HUES48 (cell line): ENCODE measurements at regions not wholly inside any gene's neighbourhood (a gene's known extent, or its start where the extent isn't known, plus 50 kb on each side); places are given as distances from the start of the nearest gene placed in this dataset.

ENCODE experiments used
- H3K27ac ChIP-seq: one replicate; pipeline ENCODE4 v1.7.0; 2013; ENCODE audit warnings: low read depth, low read length, inconsistent platforms
- H3K27me3 ChIP-seq: 2 replicates; pipeline ENCODE4 v1.6.1; 2013; ENCODE audit warnings: mild to moderate bottlenecking, low read length; ENCODE audit not compliant: control insufficient read depth, insufficient read depth
- H3K36me3 ChIP-seq: 2 replicates; pipeline ENCODE4 v1.6.1; 2013; ENCODE audit warnings: low read length; ENCODE audit not compliant: control insufficient read depth, insufficient read depth
- H3K4me1 ChIP-seq: 2 replicates; pipeline ENCODE4 v1.6.1; 2013; ENCODE audit warnings: mild to moderate bottlenecking, low read length; ENCODE audit not compliant: control insufficient read depth, insufficient read depth
- H3K4me3 ChIP-seq: 2 replicates; pipeline ENCODE4 v1.5.1; 2013; ENCODE audit warnings: mild to moderate bottlenecking, low read depth, low read length
- H3K9ac ChIP-seq: 2 replicates; pipeline ENCODE4 v1.6.1; 2013; ENCODE audit warnings: mild to moderate bottlenecking, low read depth, low read length, moderate library complexity
- H3K9me3 ChIP-seq: 2 replicates; pipeline ENCODE4 v1.6.1; 2013; ENCODE audit warnings: low read length; ENCODE audit not compliant: control insufficient read depth, insufficient read depth

- H3K9me3 ChIP-seq: no peaks in the 10 kb centered on the region
- no peaks in the 10 kb centered on the region for H3K4me1 ChIP-seq
- no peak overlapping the region for H3K9ac ChIP-seq
- H3K36me3 ChIP-seq: no peaks in the 10 kb centered on the region
- no peak overlapping the region for H3K27ac ChIP-seq
- H3K27me3 ChIP-seq: no peaks in the 10 kb centered on the region
- no peak overlapping the region for H3K4me3 ChIP-seq
These were observed 778.4 kb upstream of the GJE1 start for GRCh38 chr6:141354191-141354955.

- H3K4me3 ChIP-seq: no peak overlapping the region
- no peaks in the 10 kb centered on the region for H3K4me1 ChIP-seq
- H3K27me3 ChIP-seq: no peaks in the 10 kb centered on the region
- H3K27ac ChIP-seq: no peak overlapping the region
- H3K9ac ChIP-seq: no peak overlapping the region
- H3K9me3 ChIP-seq: no peaks in the 10 kb centered on the region
- no peaks in the 10 kb centered on the region for H3K36me3 ChIP-seq
These were observed 781.0 kb upstream of the GJE1 start for GRCh38 chr6:141351721-141352120.

- Histone ChIP-seq H3K27me3 (no peaks in the 10 kb centered on the region), H3K36me3 (no peaks in the 10 kb centered on the region), H3K4me1 (no peaks in the 10 kb centered on the region), H3K4me3 (no peak overlapping the region), H3K27ac (no peak overlapping the region), H3K9ac (no peak overlapping the region), H3K9me3 (no peaks in the 10 kb centered on the region)
These were observed 783.0 kb upstream of the GJE1 start for GRCh38 chr6:141349710-141350109.

- Histone ChIP-seq H3K9ac (no peak overlapping the region), H3K4me3 (no peak overlapping the region), H3K27me3 (no peaks in the 10 kb centered on the region)
These were observed 784.7 kb upstream of the GJE1 start for GRCh38 chr6:141347906-141348492.

GRCh38 chr6:141347086-141347485, 785.6 kb upstream of the GJE1 start:
- no peaks in the 10 kb centered on the region for H3K9me3 ChIP-seq
- H3K9ac ChIP-seq: no peak overlapping the region
- H3K27me3 ChIP-seq: no peaks in the 10 kb centered on the region
- H3K4me1 ChIP-seq: no peaks in the 10 kb centered on the region
- no peak overlapping the region for H3K27ac ChIP-seq
- no peak overlapping the region for H3K4me3 ChIP-seq
- H3K36me3 ChIP-seq: no peaks in the 10 kb centered on the region

More at GRCh38 chr6:141347906-141348492, 784.7 kb upstream of the GJE1 start:
- no peak overlapping the region for H3K27ac ChIP-seq
- H3K9me3 ChIP-seq: no peaks in the 10 kb centered on the region
- no peaks in the 10 kb centered on the region for H3K36me3 ChIP-seq
- no peaks in the 10 kb centered on the region for H3K4me1 ChIP-seq

GRCh38 chr6:141346535-141346934, 786.2 kb upstream of the GJE1 start:
- H3K9ac ChIP-seq: no peak overlapping the region
- no peak overlapping the region for H3K27ac ChIP-seq
- H3K4me1 ChIP-seq: no peaks in the 10 kb centered on the region
- H3K9me3 ChIP-seq: no peaks in the 10 kb centered on the region
- H3K27me3 ChIP-seq: no peaks in the 10 kb centered on the region
- no peak overlapping the region for H3K4me3 ChIP-seq
- H3K36me3 ChIP-seq: no peaks in the 10 kb centered on the region

GRCh38 chr6:141337191-141337590, 795.5 kb upstream of the GJE1 start:
- Histone ChIP-seq H3K27me3 (no peaks in the 10 kb centered on the region), H3K4me1 (no peaks in the 10 kb centered on the region), H3K27ac (no peak overlapping the region), H3K9ac (no peak overlapping the region), H3K9me3 (no peaks in the 10 kb centered on the region), H3K4me3 (no peak overlapping the region), H3K36me3 (no peaks in the 10 kb centered on the region)

GRCh38 chr6:141335477-141336273, 797.0 kb upstream of the GJE1 start:
- H3K9me3 ChIP-seq: no peaks in the 10 kb centered on the region
- no peaks in the 10 kb centered on the region for H3K36me3 ChIP-seq
- no peak overlapping the region for H3K9ac ChIP-seq
- no peaks in the 10 kb centered on the region for H3K4me1 ChIP-seq
- no peaks in the 10 kb centered on the region for H3K27me3 ChIP-seq
- no peak overlapping the region for H3K4me3 ChIP-seq
- no peak overlapping the region for H3K27ac ChIP-seq

GRCh38 chr6:141326925-141327324, 805.8 kb upstream of the GJE1 start:
- Histone ChIP-seq H3K27me3 (no peaks in the 10 kb centered on the region), H3K9ac (no peak overlapping the region)

GRCh38 chr6:141326426-141326825, 806.3 kb upstream of the GJE1 start:
- Histone ChIP-seq H3K9me3 (no peaks in the 10 kb centered on the region), H3K27me3 (no peaks in the 10 kb centered on the region), H3K4me1 (no peaks in the 10 kb centered on the region), H3K9ac (no peak overlapping the region), H3K27ac (no peak overlapping the region), H3K4me3 (no peak overlapping the region), H3K36me3 (no peaks in the 10 kb centered on the region)

More at GRCh38 chr6:141326925-141327324, 805.8 kb upstream of the GJE1 start:
- Histone ChIP-seq H3K27ac (no peak overlapping the region), H3K4me3 (no peak overlapping the region), H3K36me3 (no peaks in the 10 kb centered on the region), H3K9me3 (no peaks in the 10 kb centered on the region), H3K4me1 (no peaks in the 10 kb centered on the region)
